GM06990 (cell line): ENCODE measurements at regions not wholly inside any gene's neighbourhood (a gene's known extent, or its start where the extent isn't known, plus 50 kb on each side); places are given as distances from the start of the nearest gene placed in this dataset.

ENCODE experiments used
- DNase-seq: peaks from one replicate; pipeline ENCODE4 v3.0.0-alpha.2; 2011; ENCODE audit not compliant: insufficient read length; ENCODE audit errors: extremely low read depth
- H3K27me3 ChIP-seq: replicated peaks from 2 replicates; pipeline ENCODE4 v1.6.0; 2011; ENCODE audit warnings: low read length; ENCODE audit not compliant: control insufficient read depth, insufficient read depth
- H3K36me3 ChIP-seq: 2 replicates; pipeline ENCODE4 v1.5.1; 2011; ENCODE audit warnings: low read length; ENCODE audit not compliant: control insufficient read depth, insufficient read depth
- H3K4me3 ChIP-seq: replicated peaks from 2 replicates; pipeline ENCODE4 v1.5.1; 2011; ENCODE audit warnings: low read depth, mild to moderate bottlenecking, control low read depth, low read length
- CTCF ChIP-seq: IDR thresholded peaks from 2 replicates; pipeline ENCODE4 v1.5.1; 2011; ENCODE audit warnings: low read length, control low read depth, mild to moderate bottlenecking, inconsistent platforms; ENCODE audit not compliant: insufficient read depth, poor library complexity, severe bottlenecking

- no peak for DNase-seq
- Histone ChIP-seq H3K27me3 (no peaks in the 10 kb centered on the region), H3K36me3 (no peaks in the 10 kb centered on the region), H3K4me3 (no peak overlapping the region)
- TF ChIP-seq CTCF = no peak
These were observed 297.9 kb upstream of the EDIL3 start for GRCh38 chr5:84682531-84682930.

GRCh38 chr5:84680908-84681307 lies 296.2 kb upstream of the EDIL3 start:
- Histone ChIP-seq H3K4me3 (no peak overlapping the region), H3K36me3 (no peaks in the 10 kb centered on the region), H3K27me3 (no peaks in the 10 kb centered on the region)
- no peak for TF ChIP-seq CTCF
- DNase-seq = no peak

GRCh38 chr5:84673785-84674184 lies 289.1 kb upstream of the EDIL3 start:
- no peaks in the 10 kb centered on the region for H3K27me3 ChIP-seq
- no peak for DNase-seq
- no peak for TF ChIP-seq CTCF
- H3K36me3 ChIP-seq = no peaks in the 10 kb centered on the region
- H3K4me3 ChIP-seq = no peak overlapping the region

GRCh38 chr5:84667576-84667975 lies 282.9 kb upstream of the EDIL3 start:
- TF ChIP-seq CTCF = no peak
- DNase-seq = no peak
- H3K27me3 ChIP-seq = no peaks in the 10 kb centered on the region

GRCh38 chr5:84650429-84650828 lies 265.7 kb upstream of the EDIL3 start:
- TF ChIP-seq CTCF = no peak
- Histone ChIP-seq H3K27me3 (no peaks in the 10 kb centered on the region), H3K36me3 (no peaks in the 10 kb centered on the region), H3K4me3 (no peak overlapping the region)
- no peak for DNase-seq

More at GRCh38 chr5:84667576-84667975, 282.9 kb upstream of the EDIL3 start:
- Histone ChIP-seq H3K36me3 (no peaks in the 10 kb centered on the region), H3K4me3 (no peak overlapping the region)

- Histone ChIP-seq H3K4me3 (no peak overlapping the region), H3K27me3 (no peaks in the 10 kb centered on the region), H3K36me3 (no peaks in the 10 kb centered on the region)
- TF ChIP-seq CTCF = no peak
- no peak for DNase-seq
These were observed 262.9 kb upstream of the EDIL3 start for GRCh38 chr5:84647581-84647980.
